Fibroblast of lung (primary cell): ENCODE measurements at regions not wholly inside any gene's neighbourhood (a gene's known extent, or its start where the extent isn't known, plus 50 kb on each side); places are given as distances from the start of the nearest gene placed in this dataset.

Source experiments
- CTCF ChIP-seq, 2 donors: IDR thresholded peaks in 1 of 2; conservative IDR thresholded peaks in 1 of 2; 1 replicate in 1 of 2; 2 replicates in 1 of 2; pipeline ENCODE4 v1.5.1; 2011 to 2012; ENCODE audit warnings: low read length in 2 of 2, control low read depth in 1 of 2, inconsistent platforms in 1 of 2, low read depth in 1 of 2, mild to moderate bottlenecking in 1 of 2
- EZH2 ChIP-seq: IDR thresholded peaks from 2 replicates; pipeline ENCODE4 v1.5.1; 2012; ENCODE audit warnings: low read length, control low read depth, mild to moderate bottlenecking; ENCODE audit errors: missing control alignments

DNA sequence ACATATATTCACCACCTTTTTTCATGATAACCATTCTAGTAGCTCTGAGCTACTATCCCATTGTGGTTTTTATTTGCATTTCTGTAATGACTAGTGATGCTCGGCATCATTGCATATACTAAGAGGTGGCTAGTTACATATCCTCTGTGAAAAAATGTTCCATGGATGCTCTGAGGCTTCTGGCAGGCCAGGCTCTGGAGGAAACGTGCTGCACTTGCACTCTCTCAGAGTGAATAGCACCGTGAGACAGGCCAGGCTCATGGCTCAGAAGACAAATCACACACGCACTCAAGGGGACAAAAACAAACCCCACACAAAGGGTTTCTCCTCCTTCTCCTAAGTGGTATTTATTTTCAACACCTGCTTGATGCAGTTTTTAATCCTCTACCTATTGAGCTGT is 1085.3 kb upstream of the CNTNAP5 start:
- TF ChIP-seq CTCF (conservative IDR thresholded peaks at IDR 0.05 in 1 of 2, IDR thresholded peaks at IDR 0.05 in 1 of 2; ENCODE audit: low read depth in 1 of 2, low read length in 2 of 2) (no peak), EZH2 (no peak)
